NB4 (cell line): ENCODE measurements at regions not wholly inside any gene's neighbourhood (a gene's known extent, or its start where the extent isn't known, plus 50 kb on each side); places are given as distances from the start of the nearest gene placed in this dataset.

Source experiments
- DNase-seq: peaks from one replicate; pipeline ENCODE4 v3.0.0; 2010; ENCODE audit warnings: low read depth
- H3K4me3 ChIP-seq: one replicate; pipeline ENCODE4 v1.5.1; 2011; ENCODE audit warnings: mild to moderate bottlenecking, low read depth, low read length, moderate library complexity
- MYC ChIP-seq: IDR thresholded peaks from 2 replicates; pipeline ENCODE4 v1.6.1; 2011; ENCODE audit warnings: low read depth, low read length
- POLR2A ChIP-seq: IDR thresholded peaks from 2 replicates; pipeline ENCODE4 v1.6.1; 2011; ENCODE audit warnings: mild to moderate bottlenecking; ENCODE audit not compliant: insufficient read length; ENCODE audit errors: extremely low read depth
- TF ChIP-seq, protein P1 (sequence below): IDR thresholded peaks from 2 replicates; pipeline ENCODE4 v1.6.1; 2011; ENCODE audit warnings: low read depth, low read length
- TF ChIP-seq, protein P2 (sequence below): IDR thresholded peaks from one replicate; pipeline ENCODE4 v1.5.1; 2012; ENCODE audit warnings: low read depth, low read length

DNA sequence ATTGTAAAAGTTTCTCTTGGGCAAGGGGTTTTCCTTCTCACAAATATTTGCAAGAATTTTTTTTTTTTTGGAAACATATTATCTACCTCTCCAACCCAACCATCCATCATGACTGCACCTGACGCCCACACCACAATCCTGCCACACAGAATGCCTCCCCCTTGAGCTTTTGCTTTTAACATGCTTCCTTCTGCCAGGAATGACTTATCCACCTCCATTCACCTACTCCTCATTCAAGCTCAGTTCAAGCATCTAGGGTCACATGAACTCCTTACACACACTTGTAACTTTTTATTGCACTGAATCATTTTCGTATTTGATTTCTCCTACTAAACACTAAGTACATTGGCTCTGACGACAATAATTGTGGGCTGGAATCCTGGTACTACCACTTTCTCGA, 660.1 kb upstream of the AUTS2 start:
- no peak overlapping the region for H3K4me3 ChIP-seq
- DNase-seq = no peak
- TF ChIP-seq, protein P1, sequence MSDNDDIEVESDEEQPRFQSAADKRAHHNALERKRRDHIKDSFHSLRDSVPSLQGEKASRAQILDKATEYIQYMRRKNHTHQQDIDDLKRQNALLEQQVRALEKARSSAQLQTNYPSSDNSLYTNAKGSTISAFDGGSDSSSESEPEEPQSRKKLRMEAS = no peak
- TF ChIP-seq POLR2A = no peak
- TF ChIP-seq, protein P2, sequence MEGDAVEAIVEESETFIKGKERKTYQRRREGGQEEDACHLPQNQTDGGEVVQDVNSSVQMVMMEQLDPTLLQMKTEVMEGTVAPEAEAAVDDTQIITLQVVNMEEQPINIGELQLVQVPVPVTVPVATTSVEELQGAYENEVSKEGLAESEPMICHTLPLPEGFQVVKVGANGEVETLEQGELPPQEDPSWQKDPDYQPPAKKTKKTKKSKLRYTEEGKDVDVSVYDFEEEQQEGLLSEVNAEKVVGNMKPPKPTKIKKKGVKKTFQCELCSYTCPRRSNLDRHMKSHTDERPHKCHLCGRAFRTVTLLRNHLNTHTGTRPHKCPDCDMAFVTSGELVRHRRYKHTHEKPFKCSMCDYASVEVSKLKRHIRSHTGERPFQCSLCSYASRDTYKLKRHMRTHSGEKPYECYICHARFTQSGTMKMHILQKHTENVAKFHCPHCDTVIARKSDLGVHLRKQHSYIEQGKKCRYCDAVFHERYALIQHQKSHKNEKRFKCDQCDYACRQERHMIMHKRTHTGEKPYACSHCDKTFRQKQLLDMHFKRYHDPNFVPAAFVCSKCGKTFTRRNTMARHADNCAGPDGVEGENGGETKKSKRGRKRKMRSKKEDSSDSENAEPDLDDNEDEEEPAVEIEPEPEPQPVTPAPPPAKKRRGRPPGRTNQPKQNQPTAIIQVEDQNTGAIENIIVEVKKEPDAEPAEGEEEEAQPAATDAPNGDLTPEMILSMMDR = no peak
- no peak for TF ChIP-seq MYC

DNA sequence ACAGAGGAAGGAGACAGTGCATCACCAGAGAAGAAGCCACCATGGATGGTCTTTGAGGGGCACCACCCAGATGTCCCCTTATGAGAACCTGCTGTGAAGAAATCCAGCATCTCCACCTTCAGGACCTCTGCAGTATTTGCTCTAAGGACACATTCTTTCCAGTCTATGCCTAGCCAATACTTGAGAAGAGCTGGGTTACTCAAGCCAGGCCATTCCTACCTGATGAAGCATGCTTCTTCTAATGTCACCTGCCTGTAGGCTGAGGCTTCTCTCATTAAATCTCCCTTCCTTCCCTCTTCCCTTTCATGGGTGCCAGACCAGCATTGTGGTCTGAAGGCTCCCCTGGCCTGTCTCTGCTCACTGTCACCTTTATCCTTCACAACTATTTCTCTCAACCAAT, 654.5 kb upstream of the AUTS2 start:
- TF ChIP-seq, protein P2 = no peak
- TF ChIP-seq MYC = no peak
- TF ChIP-seq, protein P1 = no peak
- TF ChIP-seq POLR2A = no peak
- no peak overlapping the region for H3K4me3 ChIP-seq
- DNase-seq = no peak

DNA sequence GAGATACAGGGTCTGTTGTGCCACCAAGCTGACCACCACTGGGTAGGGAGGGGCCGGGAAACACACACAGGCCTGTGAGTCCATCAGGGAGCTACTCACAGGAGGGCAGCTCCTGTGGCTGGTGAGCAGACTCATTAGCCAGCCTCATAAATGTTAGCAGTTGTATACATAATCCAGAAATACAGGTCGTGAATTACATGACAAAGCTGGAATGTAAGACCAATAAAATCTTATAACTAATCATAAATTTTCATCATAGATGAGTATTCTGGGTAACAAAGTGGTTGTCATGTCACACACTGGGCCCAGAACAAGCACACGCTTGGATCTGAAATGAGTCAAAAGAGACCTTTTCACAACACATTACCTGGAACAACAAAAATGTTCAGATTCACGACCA, 642.6 kb upstream of the AUTS2 start:
- TF ChIP-seq, protein P2 = no peak
- TF ChIP-seq POLR2A (no peak), MYC (no peak)
- TF ChIP-seq, protein P1 = no peak
- DNase-seq = no peak
- H3K4me3 ChIP-seq = no peak overlapping the region

DNA sequence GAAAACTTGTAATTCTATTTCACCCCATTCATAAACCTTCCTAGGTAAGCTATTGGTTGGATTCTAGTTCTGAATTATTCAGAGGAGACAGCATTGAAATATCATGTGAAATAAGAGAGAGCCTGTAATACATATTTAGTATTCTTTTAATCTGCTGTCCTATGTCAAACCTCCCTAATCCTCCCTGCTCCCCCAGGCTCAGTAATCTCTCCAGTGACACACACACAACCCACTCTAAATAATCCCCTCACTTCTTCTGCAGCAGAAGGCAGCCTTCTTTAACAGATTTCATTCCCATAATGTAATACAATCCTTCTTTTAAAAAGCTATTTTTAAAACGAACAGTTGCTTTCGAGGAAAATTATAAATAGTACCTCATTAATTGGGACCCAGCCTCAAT, 639.7 kb upstream of the AUTS2 start:
- DNase-seq = no peak

DNA sequence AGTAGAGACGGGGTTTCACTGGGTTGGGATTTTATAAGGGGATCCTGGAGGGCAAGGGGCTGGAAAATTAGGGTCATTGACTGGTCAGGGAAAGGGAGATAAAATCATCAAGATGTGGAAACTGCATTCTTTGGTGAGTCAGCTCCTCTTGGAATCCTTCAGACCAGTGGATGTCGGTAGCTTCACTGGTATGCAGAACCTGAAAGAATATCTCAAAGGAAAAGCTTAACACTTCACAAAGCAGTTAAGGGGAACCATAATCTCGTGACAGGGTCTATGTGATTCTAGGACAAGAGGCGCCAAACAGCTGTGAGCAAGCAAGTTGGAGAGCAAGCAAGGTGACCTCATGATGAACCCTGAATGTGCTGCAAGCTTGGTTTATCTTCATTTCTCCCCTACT, 634.7 kb upstream of the AUTS2 start:
- DNase-seq = no peak
- no peak for TF ChIP-seq POLR2A
- TF ChIP-seq, protein P2 = no peak
- no peak for TF ChIP-seq MYC
- TF ChIP-seq, protein P1 = no peak
- H3K4me3 ChIP-seq = no peak overlapping the region

More for the DNA sequence above, 639.7 kb upstream of the AUTS2 start:
- TF ChIP-seq POLR2A = no peak
- no peak for TF ChIP-seq MYC
- TF ChIP-seq, protein P2 = no peak
- TF ChIP-seq, protein P1 = no peak
- H3K4me3 ChIP-seq = no peak overlapping the region

DNA sequence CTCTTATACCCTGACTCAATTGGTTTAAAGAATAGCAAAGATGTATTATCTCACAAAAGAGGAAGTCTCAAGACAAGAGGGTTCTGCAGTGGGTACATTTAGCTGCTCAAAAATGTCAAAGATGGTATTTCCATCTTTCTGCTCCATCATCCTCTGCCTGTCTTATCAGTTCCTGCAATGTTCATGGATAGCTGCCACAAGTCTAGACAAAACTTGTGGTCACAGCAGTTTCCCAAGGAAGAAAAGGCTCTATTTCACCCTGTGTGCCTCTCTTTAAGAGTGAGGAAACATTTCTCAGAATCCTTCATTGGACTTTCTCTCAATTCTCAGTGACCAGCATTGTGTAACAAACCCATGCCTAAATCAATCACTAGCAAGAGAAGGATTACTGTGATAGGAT, 634.2 kb upstream of the AUTS2 start:
- DNase-seq = no peak
- TF ChIP-seq, protein P1 = no peak
- TF ChIP-seq POLR2A = no peak
- no peak for TF ChIP-seq MYC
- TF ChIP-seq, protein P2 = no peak
- no peak overlapping the region for H3K4me3 ChIP-seq
